Heart left ventricle (tissue), 13 donors: ENCODE measurements at regions not wholly inside any gene's neighbourhood (a gene's known extent, or its start where the extent isn't known, plus 50 kb on each side); places are given as distances from the start of the nearest gene placed in this dataset.
"Not testable (repeated sequence)": the region's sequence is repeated elsewhere in the genome, so short reads cannot be mapped to it uniquely, and the experiment has no call there.

ENCODE experiments used
- CTCF ChIP-seq, 12 donors: fragments of 200-600 bp; sonication (generic) in 4 of 12; IDR thresholded peaks; one replicate each; pipeline versions ENCODE4 v1.5.0 to v1.8.0; 2018 to 2022; ENCODE audit warnings: antibody characterized with exemption in 12 of 12, mild to moderate bottlenecking in 5 of 12
- POLR2A ChIP-seq, 2 donors: fragments of 450-650 bp; IDR thresholded peaks; one replicate each; pipeline ENCODE4 v1.6.1; 2017; ENCODE audit warnings: antibody characterized with exemption in 2 of 2, mild to moderate bottlenecking in 2 of 2, moderate library complexity in 2 of 2
- donor health status: ischemic (EF 13 %, LVEDD 7.1; RV severe dilation, severe dysfunction).
- donor health status: DM: no; HTN: yes; CAD: no.
- donor health status: DM: no; HTN: no; CAD: no.
- donor health status: ischemic (EF 25% LVEDD 6.9; RV normal size, moderate dysfunction).
- donor health status: ischemic (EF 25% LVEDD 5.7; RV mildly dilated, moderate dysfunction).
- donor health status: ischemic (EF 35%, LVEDD 5.7; RV mildly dilated, moderate dysfunction).
- donor health status: nonischemic (EF 11% LVEDD 7.7; RV severe dilation, severe dysfunction).
- donor health status: DM: yes; HTN: yes; CAD: no.
- donor health status: PGD.
- donor health status: ischemic (EF 29% LVEDD 5.4; RV normal size, mild dysfunction).
- donor health status: nonischemic (EF 23%, LVEDD 6.1; RV moderate dilation, normal function).

- TF ChIP-seq CTCF, POLR2A (IDR thresholded peaks at IDR 0.05): not testable (repeated sequence)
Observed at GRCh38 chr4:101606989-101607388, 183.5 kb upstream of the BANK1 start.
